ENCODE measurements at regions not wholly inside any gene's neighbourhood (a gene's known extent, or its start where the extent isn't known, plus 50 kb on each side); places are given as distances from the start of the nearest gene placed in this dataset.

DNA sequence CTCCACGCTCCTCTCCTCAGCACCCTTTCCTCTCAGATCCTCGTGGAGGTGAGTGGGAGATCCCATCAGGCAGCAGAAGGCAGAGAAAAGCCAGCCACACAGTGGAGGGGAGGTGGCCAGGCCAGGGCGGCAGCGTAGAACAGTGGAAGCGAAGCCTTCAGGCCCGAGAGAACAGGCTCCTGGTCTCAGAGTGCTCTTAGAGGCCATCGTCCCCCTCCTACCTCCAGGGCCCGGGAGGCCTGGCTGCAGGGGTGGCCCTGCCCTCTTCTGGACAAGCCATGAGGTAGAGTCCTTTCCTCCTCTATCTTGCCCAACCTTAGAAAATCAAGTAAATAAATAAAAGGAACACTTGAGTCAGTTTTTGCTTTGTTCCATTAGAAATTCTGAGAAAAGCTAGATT lies 202.0 kb downstream of the KATNAL1 start:
- TF ChIP-seq, protein P1, sequence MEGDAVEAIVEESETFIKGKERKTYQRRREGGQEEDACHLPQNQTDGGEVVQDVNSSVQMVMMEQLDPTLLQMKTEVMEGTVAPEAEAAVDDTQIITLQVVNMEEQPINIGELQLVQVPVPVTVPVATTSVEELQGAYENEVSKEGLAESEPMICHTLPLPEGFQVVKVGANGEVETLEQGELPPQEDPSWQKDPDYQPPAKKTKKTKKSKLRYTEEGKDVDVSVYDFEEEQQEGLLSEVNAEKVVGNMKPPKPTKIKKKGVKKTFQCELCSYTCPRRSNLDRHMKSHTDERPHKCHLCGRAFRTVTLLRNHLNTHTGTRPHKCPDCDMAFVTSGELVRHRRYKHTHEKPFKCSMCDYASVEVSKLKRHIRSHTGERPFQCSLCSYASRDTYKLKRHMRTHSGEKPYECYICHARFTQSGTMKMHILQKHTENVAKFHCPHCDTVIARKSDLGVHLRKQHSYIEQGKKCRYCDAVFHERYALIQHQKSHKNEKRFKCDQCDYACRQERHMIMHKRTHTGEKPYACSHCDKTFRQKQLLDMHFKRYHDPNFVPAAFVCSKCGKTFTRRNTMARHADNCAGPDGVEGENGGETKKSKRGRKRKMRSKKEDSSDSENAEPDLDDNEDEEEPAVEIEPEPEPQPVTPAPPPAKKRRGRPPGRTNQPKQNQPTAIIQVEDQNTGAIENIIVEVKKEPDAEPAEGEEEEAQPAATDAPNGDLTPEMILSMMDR (IDR thresholded peaks at IDR 0.05) = no peak
- TF ChIP-seq POLR2AphosphoS5 (IDR thresholded peaks at IDR 0.05) (no peak), POLR2A (IDR thresholded peaks at IDR 0.05) (no peak), EP300 (IDR thresholded peaks at IDR 0.05) (no peak)
- H3K36me3 ChIP-seq = no peaks in the 10 kb centered on the region
- no peak overlapping the region for H3K4me3 ChIP-seq
- no peak overlapping the region for H3K27ac ChIP-seq
- H3K9me3 ChIP-seq = no peaks in the 10 kb centered on the region
- H3K27me3 ChIP-seq = no peaks in the 10 kb centered on the region
- 51 to 80% methylated on average over 1 to 3 of the region's 8 CpGs for WGBS, 2 donors (ENCODE audit: low coverage in 1 of 2)
- ATAC-seq = no peak
- H3K4me1 ChIP-seq = no peaks in the 10 kb centered on the region

DNA sequence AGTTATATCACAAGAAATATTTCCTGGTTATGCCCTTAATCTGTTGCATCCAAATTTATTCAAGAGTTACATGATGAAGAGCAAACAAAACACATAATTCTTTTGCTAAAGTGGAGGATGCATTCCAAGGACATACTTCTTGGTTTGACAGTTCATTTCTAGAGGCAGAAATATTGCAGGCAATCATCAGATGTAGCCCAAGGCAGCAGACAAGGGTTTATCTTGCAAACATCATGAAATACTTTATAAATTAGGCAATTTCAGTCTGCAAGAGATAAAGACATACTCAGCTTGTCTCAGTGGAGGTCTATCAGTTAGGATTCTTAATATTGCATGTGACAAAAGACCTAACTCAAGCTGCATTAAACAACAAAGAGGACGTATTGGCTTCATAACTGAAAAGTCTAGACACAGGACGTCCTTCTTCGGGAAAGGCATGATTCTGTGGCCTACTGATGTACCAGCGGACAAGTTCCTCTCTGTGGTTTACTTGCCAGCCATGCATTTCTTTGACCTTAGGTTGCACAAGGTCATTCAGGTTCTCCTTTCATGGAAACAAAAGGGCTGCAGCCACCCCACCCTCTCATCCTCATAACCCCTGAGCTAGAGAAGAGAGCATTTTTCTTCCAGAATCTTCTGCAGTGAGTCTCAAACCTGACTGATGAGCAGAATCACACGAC lies 204.1 kb downstream of the KATNAL1 start:
- no peak for ATAC-seq
- Histone ChIP-seq H3K27ac (no peak overlapping the region), H3K4me3 (no peak overlapping the region)

DNA sequence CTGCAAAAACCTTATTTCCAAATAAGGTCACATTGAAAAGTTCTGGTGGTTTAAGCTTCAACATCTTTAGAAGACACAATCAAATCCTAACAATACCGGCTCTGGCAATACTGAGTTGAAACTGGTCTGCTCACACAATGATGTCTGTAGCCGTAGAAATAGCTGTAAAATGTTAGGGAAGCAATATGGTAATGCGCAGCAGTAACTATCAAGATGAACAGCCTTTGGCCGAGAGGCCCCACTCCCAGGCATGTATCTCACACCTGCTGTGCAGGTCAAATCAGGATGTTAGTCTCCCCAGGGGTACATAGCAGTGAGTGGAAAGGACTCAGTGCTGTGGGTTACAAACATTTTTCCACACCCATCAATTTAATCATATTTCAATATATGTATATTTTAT lies 207.1 kb downstream of the KATNAL1 start:
- Histone ChIP-seq H3K9me3 (no peaks in the 10 kb centered on the region), H3K4me3 (no peak overlapping the region), H3K27ac (no peak overlapping the region), H3K27me3 (no peaks in the 10 kb centered on the region), H3K36me3 (no peaks in the 10 kb centered on the region), H3K4me1 (no peaks in the 10 kb centered on the region)
- ATAC-seq = no peak
- 84 to 100% methylated on average over 4 of the region's 4 CpGs for WGBS, 2 donors (ENCODE audit: low coverage in 1 of 2)
- no peak for TF ChIP-seq POLR2A (IDR thresholded peaks at IDR 0.05)
- TF ChIP-seq POLR2AphosphoS5 (IDR thresholded peaks at IDR 0.05) = no peak
- TF ChIP-seq EP300 (IDR thresholded peaks at IDR 0.05) = no peak
- TF ChIP-seq, protein P1 (IDR thresholded peaks at IDR 0.05) = no peak

More for the DNA sequence above, 204.1 kb downstream of the KATNAL1 start:
- Histone ChIP-seq H3K27me3 (no peaks in the 10 kb centered on the region), H3K36me3 (no peaks in the 10 kb centered on the region), H3K4me1 (no peaks in the 10 kb centered on the region), H3K9me3 (no peaks in the 10 kb centered on the region)
- 70 to 90% methylated on average over 2 to 5 of the region's 5 CpGs for WGBS, 2 donors (ENCODE audit: low coverage in 1 of 2)
- TF ChIP-seq, protein P1 (IDR thresholded peaks at IDR 0.05) = no peak
- no peak for TF ChIP-seq EP300 (IDR thresholded peaks at IDR 0.05)
- TF ChIP-seq POLR2A (IDR thresholded peaks at IDR 0.05) = no peak
- TF ChIP-seq POLR2AphosphoS5 (IDR thresholded peaks at IDR 0.05) = no peak

DNA sequence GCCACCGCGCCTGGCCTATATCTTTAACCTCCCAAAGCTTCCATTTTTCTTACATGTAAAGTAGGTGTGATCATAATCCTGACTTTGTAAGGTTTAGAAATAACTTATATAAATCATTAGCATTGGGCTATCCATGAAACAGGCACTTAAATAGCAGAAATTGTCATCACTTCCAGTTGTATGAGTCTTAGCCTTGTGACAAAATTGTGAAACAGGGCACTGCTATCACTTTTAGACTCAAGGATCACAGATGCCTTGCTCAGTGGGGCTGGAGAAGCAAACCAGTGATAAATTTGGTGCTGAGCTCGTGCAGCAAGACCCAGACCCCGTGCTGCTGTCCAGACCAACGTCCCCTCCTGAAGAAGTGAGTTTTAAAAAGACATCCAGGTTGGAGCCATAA lies 209.7 kb downstream of the KATNAL1 start:
- TF ChIP-seq POLR2A (IDR thresholded peaks at IDR 0.05) (no peak), EP300 (IDR thresholded peaks at IDR 0.05) (no peak), POLR2AphosphoS5 (IDR thresholded peaks at IDR 0.05) (no peak)
- TF ChIP-seq, protein P1 (IDR thresholded peaks at IDR 0.05) = no peak
- Histone ChIP-seq H3K27me3 (no peaks in the 10 kb centered on the region), H3K9me3 (no peaks in the 10 kb centered on the region), H3K27ac (no peak overlapping the region), H3K36me3 (no peaks in the 10 kb centered on the region), H3K4me1 (no peaks in the 10 kb centered on the region), H3K4me3 (no peak overlapping the region)
- no peak for ATAC-seq
- WGBS, 2 donors (ENCODE audit: low coverage in 1 of 2) = 94% methylated on average over 2 of the region's 5 CpGs; no CpG with 5 or more reads in 1 of the 2 donors

DNA sequence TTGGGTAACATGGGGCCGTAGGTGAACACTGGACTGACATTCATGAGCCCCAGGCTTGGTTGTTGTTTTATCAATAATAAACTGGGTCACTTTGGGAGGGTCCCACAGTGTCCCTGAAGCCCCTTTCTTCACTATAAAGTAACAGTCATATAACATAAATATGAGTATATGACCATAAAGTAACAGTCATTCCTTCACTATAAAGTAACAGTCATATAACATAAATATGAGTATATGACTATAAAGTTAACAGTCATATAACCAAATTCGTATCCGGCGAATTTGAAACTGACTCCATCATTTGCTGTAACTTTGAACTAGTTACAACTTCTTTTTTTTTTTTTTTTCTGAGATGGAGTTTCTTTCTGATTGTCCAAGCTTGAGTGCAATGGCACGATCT lies 210.3 kb downstream of the KATNAL1 start:
- Histone ChIP-seq H3K27ac (no peak overlapping the region), H3K9me3 (no peaks in the 10 kb centered on the region), H3K27me3 (no peaks in the 10 kb centered on the region), H3K4me3 (no peak overlapping the region), H3K4me1 (no peaks in the 10 kb centered on the region), H3K36me3 (no peaks in the 10 kb centered on the region)
- 88 to 99% methylated on average over 4 of the region's 5 CpGs for WGBS, 2 donors (ENCODE audit: low coverage in 1 of 2)
- TF ChIP-seq POLR2AphosphoS5 (IDR thresholded peaks at IDR 0.05) (no peak), POLR2A (IDR thresholded peaks at IDR 0.05) (no peak), EP300 (IDR thresholded peaks at IDR 0.05) (no peak)
- TF ChIP-seq, protein P1 (IDR thresholded peaks at IDR 0.05) = no peak
- no peak for ATAC-seq
